Vagina (tissue), 2 donors: ENCODE measurements at regions not wholly inside any gene's neighbourhood (a gene's known extent, or its start where the extent isn't known, plus 50 kb on each side); places are given as distances from the start of the nearest gene placed in this dataset.

Experiments used
- DNase-seq, 2 donors: peaks; one replicate each; pipeline ENCODE4 v3.0.0-alpha.2; 2017; ENCODE audit errors: extremely low spot score in 2 of 2
- H3K27ac ChIP-seq: fragments of 200-600 bp; sonication (generic); one replicate; pipeline ENCODE4 v1.5.1; 2019
- H3K27me3 ChIP-seq: fragments of 200-600 bp; sonication (generic); one replicate; pipeline ENCODE4 v1.5.1; 2019
- H3K36me3 ChIP-seq, 2 donors: fragments of 200-600 bp; sonication (generic); one replicate each; pipeline ENCODE4 v1.5.1; 2017 to 2019
- H3K4me1 ChIP-seq: fragments of 200-600 bp; sonication (generic); one replicate; pipeline ENCODE4 v1.5.1; 2019
- H3K4me3 ChIP-seq, 2 donors: fragments of 200-600 bp; sonication (generic); 1 replicate in 1 of 2; 2 replicates in 1 of 2; pipeline ENCODE4 v1.5.1; 2016 to 2019
- H3K9me3 ChIP-seq: fragments of 200-600 bp; sonication (generic); one replicate; pipeline ENCODE4 v1.5.1; 2019
- POLR2A ChIP-seq, 2 donors: fragments of 450-650 bp; IDR thresholded peaks; one replicate each; pipeline ENCODE4 v1.6.1; 2017; ENCODE audit warnings: antibody characterized with exemption in 2 of 2, mild to moderate bottlenecking in 2 of 2, moderate library complexity in 2 of 2
- POLR2AphosphoS5 ChIP-seq, 2 donors: sonication (generic); formaldehyde crosslinking; IDR thresholded peaks; one replicate each; pipeline ENCODE4 v1.9.0; 2017; ENCODE audit warnings: antibody characterized with exemption in 2 of 2, mild to moderate bottlenecking in 2 of 2, low read depth in 1 of 2; ENCODE audit not compliant: insufficient read depth in 1 of 2
- intact Hi-C: fragments of 100-400 bp; cut with DNase I; formaldehyde crosslinking; loops from one replicate; pipeline ENCODE4 v1.15.1; 2023
- TF ChIP-seq, protein P1 (sequence below), 3 experiments: fragments of 450-650 bp in 2 of 3; fragments of 200-600 bp in 1 of 3; sonication (generic) in 1 of 3; IDR thresholded peaks; one replicate each; pipeline ENCODE4 v1.5.1; 2017 to 2019; ENCODE audit warnings: antibody characterized with exemption in 3 of 3, mild to moderate bottlenecking in 2 of 3, moderate library complexity in 2 of 3

DNA sequence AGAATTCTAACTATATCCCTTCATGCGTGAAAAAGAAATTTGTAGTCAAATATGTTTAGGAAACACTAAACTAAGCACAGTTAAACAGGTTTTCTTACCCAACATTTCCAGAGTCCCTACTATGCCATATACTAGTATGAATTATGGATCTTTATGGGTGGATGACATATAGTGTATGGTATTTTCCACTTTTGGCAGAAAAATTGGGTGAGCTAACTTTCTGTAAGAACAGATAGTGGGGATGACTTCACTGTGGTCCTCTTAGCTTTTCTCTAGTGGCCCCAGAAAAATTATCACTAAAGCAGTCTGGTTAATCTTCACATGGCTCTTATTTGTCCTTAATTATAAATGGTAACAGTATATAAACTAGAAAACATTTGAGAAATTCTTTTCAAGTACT is 240.0 kb upstream of the GULP1 start:
- DNase-seq = no peak
- Histone ChIP-seq H3K4me1 (no peaks in the 10 kb centered on the region), H3K27ac (no peak overlapping the region), H3K27me3 (no peaks in the 10 kb centered on the region), H3K36me3 (no peaks in the 10 kb centered on the region), H3K9me3 (no peaks in the 10 kb centered on the region), H3K4me3 (no peak overlapping the region)
- TF ChIP-seq, protein P1, sequence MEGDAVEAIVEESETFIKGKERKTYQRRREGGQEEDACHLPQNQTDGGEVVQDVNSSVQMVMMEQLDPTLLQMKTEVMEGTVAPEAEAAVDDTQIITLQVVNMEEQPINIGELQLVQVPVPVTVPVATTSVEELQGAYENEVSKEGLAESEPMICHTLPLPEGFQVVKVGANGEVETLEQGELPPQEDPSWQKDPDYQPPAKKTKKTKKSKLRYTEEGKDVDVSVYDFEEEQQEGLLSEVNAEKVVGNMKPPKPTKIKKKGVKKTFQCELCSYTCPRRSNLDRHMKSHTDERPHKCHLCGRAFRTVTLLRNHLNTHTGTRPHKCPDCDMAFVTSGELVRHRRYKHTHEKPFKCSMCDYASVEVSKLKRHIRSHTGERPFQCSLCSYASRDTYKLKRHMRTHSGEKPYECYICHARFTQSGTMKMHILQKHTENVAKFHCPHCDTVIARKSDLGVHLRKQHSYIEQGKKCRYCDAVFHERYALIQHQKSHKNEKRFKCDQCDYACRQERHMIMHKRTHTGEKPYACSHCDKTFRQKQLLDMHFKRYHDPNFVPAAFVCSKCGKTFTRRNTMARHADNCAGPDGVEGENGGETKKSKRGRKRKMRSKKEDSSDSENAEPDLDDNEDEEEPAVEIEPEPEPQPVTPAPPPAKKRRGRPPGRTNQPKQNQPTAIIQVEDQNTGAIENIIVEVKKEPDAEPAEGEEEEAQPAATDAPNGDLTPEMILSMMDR (IDR thresholded peaks at IDR 0.05) = no peak
- TF ChIP-seq POLR2A (IDR thresholded peaks at IDR 0.05) (no peak), POLR2AphosphoS5 (IDR thresholded peaks at IDR 0.05; ENCODE audit: insufficient read depth in 1 of 2, low read depth in 1 of 2) (no peak)
- intact Hi-C loops = no loop called here

DNA sequence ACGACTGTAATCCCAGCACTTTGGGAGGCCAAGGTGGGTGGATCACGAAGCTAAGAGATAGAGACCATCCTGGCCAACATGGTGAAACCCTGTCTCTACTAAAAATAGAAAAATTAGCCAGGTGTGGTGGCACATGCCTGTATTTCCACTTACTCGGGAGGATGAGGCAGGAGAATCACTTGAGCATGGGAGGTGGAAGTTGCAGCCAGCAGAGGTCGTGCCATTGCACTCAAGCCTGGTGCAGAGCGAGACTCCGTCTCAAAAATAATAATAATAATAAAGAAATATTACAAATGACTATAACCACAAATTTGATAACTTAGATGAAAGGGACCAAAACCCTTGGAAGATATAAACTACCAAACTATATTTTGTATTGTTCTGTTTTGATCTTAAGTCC is 226.3 kb upstream of the GULP1 start:
- Histone ChIP-seq H3K27ac (no peak overlapping the region), H3K36me3 (no peaks in the 10 kb centered on the region), H3K9me3 (no peaks in the 10 kb centered on the region), H3K4me3 (no peak overlapping the region), H3K4me1 (no peaks in the 10 kb centered on the region), H3K27me3 (no peaks in the 10 kb centered on the region)
- TF ChIP-seq, protein P1 (IDR thresholded peaks at IDR 0.05) = no peak
- TF ChIP-seq POLR2A (IDR thresholded peaks at IDR 0.05) (no peak), POLR2AphosphoS5 (IDR thresholded peaks at IDR 0.05; ENCODE audit: insufficient read depth in 1 of 2, low read depth in 1 of 2) (no peak)
- intact Hi-C loops = no loop called here
- DNase-seq = no peak

DNA sequence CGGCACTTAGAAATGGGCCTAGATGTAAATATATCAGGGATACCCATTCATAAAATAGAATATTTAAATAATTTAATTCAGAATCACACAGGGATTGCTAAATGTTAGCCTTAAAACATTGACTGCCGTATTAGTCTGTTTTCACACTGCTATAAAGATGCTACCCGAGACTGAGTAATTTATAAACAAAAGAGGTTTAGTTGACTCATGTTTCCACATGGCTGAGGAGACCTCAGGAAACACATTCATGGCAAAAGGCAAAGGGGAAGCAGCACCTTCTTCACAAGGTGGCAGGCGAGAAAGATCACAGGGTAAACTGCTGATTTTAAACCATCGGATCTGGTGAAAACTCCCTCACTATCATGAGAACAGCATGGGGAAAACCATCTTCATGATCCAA is 223.6 kb upstream of the GULP1 start:
- DNase-seq = no peak
- no peak overlapping the region for H3K27ac ChIP-seq
- intact Hi-C loops = no loop called here
- H3K27me3 ChIP-seq = no peaks in the 10 kb centered on the region
- no peaks in the 10 kb centered on the region for H3K36me3 ChIP-seq
- no peak overlapping the region for H3K4me3 ChIP-seq
- no peaks in the 10 kb centered on the region for H3K9me3 ChIP-seq
- no peaks in the 10 kb centered on the region for H3K4me1 ChIP-seq
- no peak for TF ChIP-seq POLR2A (IDR thresholded peaks at IDR 0.05)
- TF ChIP-seq, protein P1 (IDR thresholded peaks at IDR 0.05) = no peak
- TF ChIP-seq POLR2AphosphoS5 (IDR thresholded peaks at IDR 0.05; ENCODE audit: insufficient read depth in 1 of 2, low read depth in 1 of 2) = no peak

DNA sequence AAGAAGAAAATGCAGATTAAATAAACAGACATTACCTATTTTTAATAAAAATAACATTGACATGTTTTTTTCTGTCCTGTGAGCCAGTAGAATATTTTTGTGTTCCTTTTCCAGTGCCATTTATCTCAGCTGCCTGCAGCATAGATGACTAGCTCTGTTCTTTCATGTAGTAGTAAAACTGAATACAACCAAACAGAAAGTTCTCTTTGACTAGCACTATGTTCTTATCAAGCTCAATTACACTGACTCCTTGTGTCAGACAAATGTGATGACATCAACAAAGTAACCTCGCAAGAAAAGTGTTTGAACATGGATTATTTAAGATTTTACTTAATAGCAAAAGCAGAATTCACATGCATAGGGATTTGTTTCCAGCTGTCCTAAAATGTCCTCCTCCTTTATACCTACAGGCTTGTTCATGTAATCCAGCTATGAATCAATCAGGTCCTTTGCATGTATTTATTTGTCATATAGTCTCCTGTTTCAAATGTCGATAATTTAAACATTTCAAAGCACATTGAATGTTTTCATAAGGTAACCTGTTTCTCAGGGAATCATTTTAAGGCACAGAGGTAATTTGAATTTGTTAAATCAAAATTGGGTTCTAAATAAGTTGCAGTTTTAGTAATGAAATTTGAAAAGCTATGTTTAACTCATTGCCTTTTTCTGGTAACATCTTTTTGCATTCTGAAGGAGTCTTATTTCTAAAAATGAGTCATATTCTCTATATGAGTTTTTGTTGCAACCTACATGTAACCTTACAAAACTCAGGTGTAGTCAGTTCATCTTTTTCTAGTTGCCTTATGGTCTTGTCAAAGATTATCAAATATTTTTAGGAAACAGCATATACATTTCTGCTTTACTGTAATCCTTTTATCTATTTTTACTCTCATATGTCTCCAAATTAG is 215.3 kb upstream of the GULP1 start:
- H3K27ac ChIP-seq = no peak overlapping the region
- no peaks in the 10 kb centered on the region for H3K36me3 ChIP-seq
- TF ChIP-seq POLR2AphosphoS5 (IDR thresholded peaks at IDR 0.05; ENCODE audit: insufficient read depth in 1 of 2, low read depth in 1 of 2) (no peak), POLR2A (IDR thresholded peaks at IDR 0.05) (no peak)
- TF ChIP-seq, protein P1 (IDR thresholded peaks at IDR 0.05) = no peak
- H3K9me3 ChIP-seq = no peaks in the 10 kb centered on the region
- no peak overlapping the region for H3K4me3 ChIP-seq
- no peaks in the 10 kb centered on the region for H3K27me3 ChIP-seq
- no peaks in the 10 kb centered on the region for H3K4me1 ChIP-seq
- intact Hi-C loops = no loop called here
- no peak for DNase-seq

DNA sequence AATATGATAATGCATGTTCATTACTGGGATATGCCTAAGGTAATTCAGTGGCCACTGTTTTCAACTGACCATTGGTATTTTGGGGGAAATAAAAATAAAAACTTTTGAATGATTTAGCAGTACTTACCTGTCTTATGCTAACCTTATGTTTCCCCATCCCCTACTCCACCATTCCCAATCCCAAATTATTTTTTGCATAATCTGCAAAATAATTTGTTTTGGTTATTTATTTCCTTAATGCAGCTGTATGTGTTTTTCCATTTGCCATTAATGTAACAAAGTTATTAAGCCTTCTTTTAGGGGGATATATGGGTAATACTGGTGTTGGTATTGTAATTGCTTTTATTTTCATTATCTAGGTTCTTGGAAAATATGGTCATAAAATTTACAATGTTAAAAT is 213.9 kb upstream of the GULP1 start:
- no peak for DNase-seq
- H3K9me3 ChIP-seq = no peaks in the 10 kb centered on the region
- intact Hi-C loops = no loop called here
- H3K4me3 ChIP-seq = no peak overlapping the region
- no peaks in the 10 kb centered on the region for H3K27me3 ChIP-seq
- TF ChIP-seq POLR2AphosphoS5 (IDR thresholded peaks at IDR 0.05; ENCODE audit: insufficient read depth in 1 of 2, low read depth in 1 of 2) (no peak), POLR2A (IDR thresholded peaks at IDR 0.05) (no peak)
- TF ChIP-seq, protein P1 (IDR thresholded peaks at IDR 0.05) = no peak
- H3K27ac ChIP-seq = no peak overlapping the region
- H3K4me1 ChIP-seq = no peaks in the 10 kb centered on the region
- H3K36me3 ChIP-seq = no peaks in the 10 kb centered on the region
